Right cardiac atrium (tissue), 5 donors: ENCODE measurements at regions not wholly inside any gene's neighbourhood (a gene's known extent, or its start where the extent isn't known, plus 50 kb on each side); places are given as distances from the start of the nearest gene placed in this dataset.

Experiments
- ATAC-seq, 2 donors: fragments of 200-7000 bp; cut with Tn5 transposase; one replicate each; pipeline versions ENCODE4 v1.8.0 to v1.9.1; 2020; ENCODE audit warnings: moderate library complexity in 2 of 2, mild to moderate bottlenecking in 1 of 2
- DNase-seq, 3 donors: peaks; one replicate each; pipeline ENCODE4 v3.0.0-alpha.2; 2020
- H3K27ac ChIP-seq: one replicate; pipeline ENCODE4 v1.5.1; 2013; ENCODE audit warnings: mild to moderate bottlenecking, low read length, control low read depth, moderate library complexity
- H3K27me3 ChIP-seq: one replicate; pipeline ENCODE4 v1.6.1; 2013; ENCODE audit not compliant: control insufficient read depth, insufficient read depth
- H3K4me1 ChIP-seq: one replicate; pipeline ENCODE4 v1.6.1; 2013; ENCODE audit warnings: low read length; ENCODE audit not compliant: control insufficient read depth, insufficient read depth
- H3K4me3 ChIP-seq: one replicate; pipeline ENCODE4 v1.5.1; 2013; ENCODE audit warnings: low read length, control low read depth
- H3K9me3 ChIP-seq: one replicate; pipeline ENCODE4 v1.6.1; 2013; ENCODE audit warnings: low read length; ENCODE audit not compliant: control insufficient read depth
- WGBS: extraction: QIAGEN DNeasy Blood & Tissue Kit; methylation state at CpG from one replicate; pipeline ENCODE4 v1.1.7; 2013; 5-methylcytosine and 5-hydroxymethylcytosine counted together
- intact Hi-C, 4 donors: fragments of 100-400 bp; cut with DNase I; formaldehyde crosslinking; loops; one replicate each; pipeline versions ENCODE4 v1.11.0 to v1.14.0; 2022 to 2023
- donor health status: healthy with polysubstance abuse.
- donor health status: DM: no; HTN: yes; CAD: no.
- donor health status: DM: no; HTN: no; CAD: no.
- donor health status: DM: no; HTN: yes; CAD: no; lungs with severe emphysema.
- donor health status: DM: yes; HTN: yes; CAD: no.

DNA sequence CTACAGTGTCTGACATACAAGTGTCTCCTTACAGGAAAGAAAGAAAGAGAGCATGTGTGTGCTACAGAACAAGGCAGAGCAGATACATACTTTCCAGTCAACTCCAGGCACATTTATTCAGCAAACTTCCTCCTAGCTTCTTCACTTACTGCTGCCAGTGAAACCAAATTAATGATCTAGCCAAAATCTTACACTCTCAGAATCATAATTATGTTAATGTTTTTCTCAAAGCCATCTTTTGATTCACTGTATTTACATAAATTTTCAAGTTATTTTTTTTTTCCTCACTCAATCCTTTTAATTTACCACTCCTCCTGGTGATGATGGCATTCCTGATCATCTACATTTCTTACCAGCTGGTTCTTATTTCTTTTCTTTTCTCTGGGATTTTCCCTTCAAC is 326.7 kb downstream of the IGSF11 start:
- no peak for DNase-seq
- Histone ChIP-seq H3K4me1 (no peaks in the 10 kb centered on the region), H3K27ac (no peak overlapping the region), H3K4me3 (no peak overlapping the region), H3K9me3 (no peaks in the 10 kb centered on the region), H3K27me3 (no peaks in the 10 kb centered on the region)
- no peak for ATAC-seq
- intact Hi-C loops, result no loop called here

- Histone ChIP-seq H3K4me1 (no peaks in the 10 kb centered on the region), H3K27ac (no peak overlapping the region), H3K4me3 (no peak overlapping the region), H3K27me3 (no peaks in the 10 kb centered on the region), H3K9me3 (no peaks in the 10 kb centered on the region)
- ATAC-seq (no peak), DNase-seq (no peak)
- intact Hi-C loops, result no loop called here
- 83% methylated on average over 2 of the region's 2 CpGs for WGBS
These were observed 324.1 kb downstream of the IGSF11 start for GRCh38 chr3:118710532-118710931.

- ATAC-seq, result no peak
- no peaks in the 10 kb centered on the region for H3K9me3 ChIP-seq
- DNase-seq, result no peak
- no peaks in the 10 kb centered on the region for H3K4me1 ChIP-seq
- H3K4me3 ChIP-seq, result no peak overlapping the region
- WGBS, result 64% methylated on average over 3 of the region's 3 CpGs
- no peaks in the 10 kb centered on the region for H3K27me3 ChIP-seq
- intact Hi-C loops, result no loop called here
- H3K27ac ChIP-seq, result no peak overlapping the region
These were observed 321.0 kb downstream of the IGSF11 start for GRCh38 chr3:118713502-118714207.

GRCh38 chr3:118714800-118715199 is 319.8 kb downstream of the IGSF11 start:
- Histone ChIP-seq H3K4me1 (no peaks in the 10 kb centered on the region), H3K4me3 (no peak overlapping the region), H3K9me3 (no peaks in the 10 kb centered on the region), H3K27ac (no peak overlapping the region), H3K27me3 (no peaks in the 10 kb centered on the region)
- ATAC-seq (no peak), DNase-seq (no peak)
- WGBS, result 93% methylated on average over 2 of the region's 2 CpGs
- intact Hi-C loops, result no loop called here

DNA sequence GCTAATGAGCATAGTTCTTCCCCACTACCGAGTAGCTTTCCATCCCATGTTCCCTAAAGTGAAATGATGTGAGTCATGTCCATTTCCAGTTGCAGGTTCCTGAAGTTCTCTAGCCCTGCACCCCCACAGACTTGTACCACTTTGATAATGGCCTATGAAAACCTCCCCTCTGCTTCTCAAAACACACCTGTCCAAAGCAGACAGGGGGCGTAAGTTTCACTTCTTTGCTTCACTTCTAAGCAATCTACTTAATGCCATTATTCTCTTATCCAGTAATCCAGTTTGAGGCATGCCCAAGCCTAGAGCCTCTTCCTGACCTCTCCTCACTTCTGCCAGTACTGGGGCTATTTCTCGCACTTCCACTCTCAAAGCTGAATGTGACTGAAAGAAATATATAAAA is 305.1 kb downstream of the IGSF11 start:
- 77% methylated on average over 3 of the region's 3 CpGs for WGBS
- intact Hi-C loops, result no loop called here

DNA sequence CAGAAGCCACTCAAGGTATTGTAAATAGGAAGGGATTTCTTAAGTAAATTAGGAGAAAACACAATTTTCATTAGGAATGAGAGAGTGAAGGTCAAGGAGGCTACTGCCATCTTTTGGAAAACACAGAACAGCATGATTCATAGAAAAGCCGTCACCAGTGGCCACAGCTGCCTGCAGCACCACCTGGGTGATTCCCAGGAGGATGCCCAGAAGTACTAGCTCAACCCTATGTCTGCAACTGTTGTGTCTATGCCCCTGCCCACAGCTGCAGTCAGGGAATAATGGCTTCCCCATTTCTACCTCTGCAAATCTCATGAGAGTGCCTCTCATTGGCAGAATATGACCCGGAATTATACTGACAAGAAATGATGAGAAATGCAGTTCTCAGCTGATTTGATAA is 300.0 kb downstream of the IGSF11 start:
- 81% methylated on average over 2 of the region's 2 CpGs for WGBS
- Histone ChIP-seq H3K4me1 (no peaks in the 10 kb centered on the region), H3K4me3 (no peak overlapping the region), H3K27ac (no peak overlapping the region), H3K9me3 (no peaks in the 10 kb centered on the region), H3K27me3 (no peaks in the 10 kb centered on the region)
- intact Hi-C loops, result no loop called here
- no peak for DNase-seq
- no peak for ATAC-seq

More for the DNA sequence above, 305.1 kb downstream of the IGSF11 start:
- Histone ChIP-seq H3K27ac (no peak overlapping the region), H3K9me3 (no peaks in the 10 kb centered on the region), H3K4me3 (no peak overlapping the region), H3K4me1 (no peaks in the 10 kb centered on the region), H3K27me3 (no peaks in the 10 kb centered on the region)
- DNase-seq (no peak), ATAC-seq (no peak)

GRCh38 chr3:118736107-118736506 is 298.5 kb downstream of the IGSF11 start:
- Histone ChIP-seq H3K27ac (no peak overlapping the region), H3K4me1 (no peaks in the 10 kb centered on the region), H3K27me3 (no peaks in the 10 kb centered on the region), H3K9me3 (no peaks in the 10 kb centered on the region), H3K4me3 (no peak overlapping the region)
- DNase-seq, result no peak
- intact Hi-C loops, result no loop called here
- WGBS, result 78% methylated on average over 2 of the region's 2 CpGs
- no peak for ATAC-seq

DNA sequence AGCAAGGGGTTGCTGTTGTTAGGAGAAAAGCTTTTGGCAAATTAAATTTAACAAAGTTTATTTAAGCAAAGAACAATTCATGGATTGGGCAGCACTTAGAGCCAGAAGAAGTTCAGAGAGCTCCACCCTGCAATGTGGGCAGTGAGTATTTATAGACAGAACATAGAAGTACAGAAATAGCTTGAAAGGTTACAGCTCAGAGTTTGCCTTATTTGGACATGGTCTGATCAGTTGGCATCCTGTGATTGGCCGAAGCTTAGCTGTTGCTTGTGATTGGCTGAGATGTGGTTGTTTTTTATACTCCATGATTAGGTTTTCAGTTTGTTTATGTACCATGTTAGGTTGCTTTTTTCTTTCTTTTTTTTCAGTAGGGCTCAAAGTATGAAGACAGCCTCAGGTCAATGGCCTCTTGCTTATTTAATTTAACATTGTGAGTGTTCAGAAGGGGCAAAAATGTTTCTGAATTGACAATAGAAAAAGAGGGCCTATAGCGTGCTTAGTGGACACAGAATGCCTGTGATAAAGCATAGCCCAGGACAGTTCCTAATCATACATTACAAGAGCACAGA is 293.8 kb downstream of the IGSF11 start:
- intact Hi-C loops, result no loop called here
- ATAC-seq, result no peak
- H3K27ac ChIP-seq, result no peak overlapping the region
- H3K9me3 ChIP-seq, result no peaks in the 10 kb centered on the region
- H3K27me3 ChIP-seq, result no peaks in the 10 kb centered on the region
- WGBS, result 84% methylated on average over 2 of the region's 2 CpGs
- DNase-seq, result no peak
- no peaks in the 10 kb centered on the region for H3K4me1 ChIP-seq
- H3K4me3 ChIP-seq, result no peak overlapping the region

GRCh38 chr3:118742760-118743159 is 291.9 kb downstream of the IGSF11 start:
- no peak for ATAC-seq
- 70% methylated on average over 2 of the region's 2 CpGs for WGBS

GRCh38 chr3:118744186-118744585 is 290.5 kb downstream of the IGSF11 start:
- no peak overlapping the region for H3K27ac ChIP-seq
- H3K9me3 ChIP-seq, result no peaks in the 10 kb centered on the region
- no peaks in the 10 kb centered on the region for H3K4me1 ChIP-seq
- intact Hi-C loops, result no loop called here
- ATAC-seq, result no peak
- WGBS, result 77% methylated on average over 2 of the region's 2 CpGs
- H3K27me3 ChIP-seq, result no peaks in the 10 kb centered on the region
- DNase-seq, result no peak
- no peak overlapping the region for H3K4me3 ChIP-seq

More at GRCh38 chr3:118742760-118743159, 291.9 kb downstream of the IGSF11 start:
- H3K27me3 ChIP-seq, result no peaks in the 10 kb centered on the region
- H3K9me3 ChIP-seq, result no peaks in the 10 kb centered on the region
- no peak overlapping the region for H3K4me3 ChIP-seq
- no peak for DNase-seq
- H3K4me1 ChIP-seq, result no peaks in the 10 kb centered on the region
- intact Hi-C loops, result no loop called here
- H3K27ac ChIP-seq, result no peak overlapping the region

DNA sequence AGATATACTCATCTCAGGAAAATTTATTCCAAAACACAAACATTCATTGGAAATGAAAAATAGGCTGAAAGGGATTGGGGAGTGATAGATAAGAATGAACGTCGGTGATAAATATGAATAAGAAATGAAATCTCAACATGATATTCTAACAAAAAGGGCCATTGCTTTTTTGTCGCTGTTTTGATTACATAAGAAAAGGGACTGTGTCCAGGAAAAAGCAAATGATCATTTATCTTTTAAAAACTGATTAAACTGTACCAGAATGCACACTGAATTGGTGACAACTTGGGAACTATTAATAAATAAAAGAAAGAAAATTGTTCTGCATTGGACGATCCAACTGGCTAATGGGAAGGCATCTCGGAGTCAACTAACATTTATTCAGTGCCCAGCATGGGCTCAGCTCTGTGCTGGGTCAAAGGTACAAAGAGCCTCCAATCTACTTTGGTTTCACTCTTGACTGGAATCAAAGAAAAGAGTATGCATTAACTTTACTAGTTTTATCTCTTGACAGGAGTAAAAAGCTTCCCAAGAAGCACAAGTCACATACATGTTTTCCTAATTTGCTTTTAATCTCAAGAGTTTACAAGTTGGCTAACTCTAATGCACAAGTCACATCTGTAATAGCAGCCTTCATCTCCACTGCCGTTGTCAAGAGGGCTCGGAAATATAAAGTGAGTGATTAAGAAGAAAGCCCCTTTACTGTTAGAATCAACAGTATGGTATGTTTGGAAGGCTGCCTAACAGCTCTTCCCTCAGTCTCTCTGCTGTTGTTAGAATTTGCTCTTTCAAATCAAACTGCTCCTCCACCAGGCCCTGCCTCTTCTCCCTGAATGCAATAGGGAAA is 280.0 kb downstream of the IGSF11 start:
- Histone ChIP-seq H3K4me3 (no peak overlapping the region), H3K27ac (no peak overlapping the region), H3K9me3 (no peaks in the 10 kb centered on the region), H3K27me3 (no peaks in the 10 kb centered on the region), H3K4me1 (no peaks in the 10 kb centered on the region)
- no peak for DNase-seq
- intact Hi-C loops, result no loop called here
- no peak for ATAC-seq
- WGBS, result 49% methylated on average over 7 of the region's 7 CpGs
